K562 (cell line): ENCODE measurements at regions not wholly inside any gene's neighbourhood (a gene's known extent, or its start where the extent isn't known, plus 50 kb on each side); places are given as distances from the start of the nearest gene placed in this dataset.

Experiments used
- ATAC-seq: fragments of 200-7000 bp; cut with Tn5 transposase; 3 replicates; pipeline ENCODE4 v1.9.1; 2020; ENCODE audit warnings: moderate library complexity
- BruUV-seq: library from RNA; stranded (reverse); fragments of 400-500 nt; replicated peaks from 2 replicates; lab custom pipeline; 2021; lab: Mats Ljungman, UMichigan
- CTCF ChIA-PET: fragments of 300-600 bp; formaldehyde crosslinking; extraction: SDS; loops from one replicate; lab custom pipeline; 2021; ENCODE audit warnings: low intra/inter-chr PET ratio; lab: Yijun Ruan, JAX
- POLR2A ChIA-PET: fragments of 300-600, 350-650 bp; sonication (Branson Sonifier 250); formaldehyde crosslinking; extraction: SDS; loops from one replicate; lab custom pipeline; 2021; ENCODE audit warnings: antibody characterized with exemption, inconsistent platforms; lab: Yijun Ruan, JAX
- DNase-seq, 4 experiments: peaks; one replicate each; pipeline versions ENCODE4 v3.0.0 to v3.0.0-alpha.2; 2011 to 2018; ENCODE audit warnings: low spot score in 3 of 4, mixed read lengths in 3 of 4; ENCODE audit errors: extremely low read depth in 1 of 4
- FAIRE-seq: peaks from 2 replicates; lab custom pipeline; 2011; peaks lifted over from hg19 to GRCh38; lab: Jason Lieb, UNC
- H2AFZ ChIP-seq: 2 replicates; pipeline ENCODE4 v1.6.0; 2011; ENCODE audit warnings: low read depth, low read length, control low read depth, inconsistent platforms
- H3K27ac ChIP-seq: fragments of 200-600 bp; 3 replicates; pipeline ENCODE4 v1.8.0; 2011; ENCODE audit warnings: low read depth, mild to moderate bottlenecking, control low read depth, inconsistent platforms, low read length, moderate library complexity, mixed read lengths; ENCODE audit errors: extremely low read depth
- H3K27me3 ChIP-seq, 2 experiments: fragments of 300-600 bp in 1 of 2; 2 replicates in 1 of 2; 3 replicates in 1 of 2; pipeline versions ENCODE4 v1.6.0 to v1.8.0; 2011; ENCODE audit warnings: inconsistent platforms in 2 of 2, low read length in 2 of 2, mild to moderate bottlenecking in 1 of 2, mixed read lengths in 1 of 2, moderate library complexity in 1 of 2; ENCODE audit not compliant: control insufficient read depth in 2 of 2, insufficient read depth in 2 of 2
- H3K36me3 ChIP-seq: fragments of 300-600 bp; 3 replicates; pipeline ENCODE4 v1.8.0; 2011; ENCODE audit warnings: mild to moderate bottlenecking, low read length, inconsistent platforms; ENCODE audit not compliant: control insufficient read depth, insufficient read depth
- H3K4me1 ChIP-seq, 2 experiments: fragments of 200-600 bp in 1 of 2; replicated peaks in 1 of 2; 2 replicates in 1 of 2; 3 replicates in 1 of 2; pipeline versions ENCODE4 v1.5.1 to v1.8.0; 2011; ENCODE audit warnings: inconsistent platforms in 2 of 2, low read length in 2 of 2, mild to moderate bottlenecking in 1 of 2, mixed read lengths in 1 of 2, moderate library complexity in 1 of 2; ENCODE audit not compliant: control insufficient read depth in 2 of 2, insufficient read depth in 2 of 2
- H3K4me2 ChIP-seq: 2 replicates; pipeline ENCODE4 v1.6.1; 2011; ENCODE audit warnings: low read length, control low read depth, inconsistent platforms, mixed read lengths; ENCODE audit not compliant: insufficient read depth
- H3K4me3 ChIP-seq: fragments of 200-600 bp; sonication (generic), shearing (Covaris generic); 2 replicates; pipeline ENCODE4 v1.5.1; 2016; ENCODE audit warnings: control low read depth, inconsistent platforms
- H3K79me2 ChIP-seq: fragments of 200-600 bp; 3 replicates; pipeline ENCODE4 v1.8.0; 2011; ENCODE audit warnings: low read length, inconsistent platforms; ENCODE audit not compliant: control insufficient read depth, insufficient read depth
- H3K9ac ChIP-seq, 2 experiments: 2 replicates each; pipeline versions ENCODE4 v1.6.0 to v1.6.1; 2011; ENCODE audit warnings: low read depth in 2 of 2, low read length in 2 of 2, control low read depth in 1 of 2, inconsistent platforms in 1 of 2, mild to moderate bottlenecking in 1 of 2, mixed read lengths in 1 of 2; ENCODE audit not compliant: insufficient read depth in 1 of 2
- H3K9me1 ChIP-seq: one replicate; pipeline ENCODE4 v1.6.0; 2011; ENCODE audit warnings: inconsistent platforms, mild to moderate bottlenecking, low read length, moderate library complexity; ENCODE audit not compliant: control insufficient read depth, insufficient read depth
- H3K9me3 ChIP-seq: replicated peaks from 2 replicates; pipeline ENCODE4 v1.5.1; 2011; ENCODE audit warnings: low read depth, low read length, inconsistent platforms; ENCODE audit not compliant: control insufficient read depth, insufficient read depth
- H4K20me1 ChIP-seq: replicated peaks from 2 replicates; pipeline ENCODE4 v1.6.1; 2011; ENCODE audit warnings: low read length, inconsistent platforms, mixed read lengths; ENCODE audit not compliant: control insufficient read depth, insufficient read depth
- GABPB2 ChIP-seq: fragments of 250-450 bp; sonication (Bioruptor Pico); conservative IDR thresholded peaks from 2 replicates; pipeline ENCODE4 v1.5.1; 2021; ENCODE audit warnings: mild to moderate bottlenecking
- NCOA4 ChIP-seq: fragments of 450-650 bp; IDR thresholded peaks from 2 replicates; pipeline ENCODE4 v1.6.1; 2018; ENCODE audit warnings: mild to moderate bottlenecking; ENCODE audit not compliant: partially characterized antibody
- NONO ChIP-seq, 2 experiments: fragments of 200-400 bp in 1 of 2; fragments of 450-650 bp in 1 of 2; formaldehyde crosslinking in 1 of 2; IDR thresholded peaks; 2 replicates each; pipeline ENCODE4 v1.6.1; 2017; ENCODE audit warnings: low read depth in 2 of 2, mild to moderate bottlenecking in 2 of 2, moderate library complexity in 2 of 2, low read length in 1 of 2
- SMARCC2 ChIP-seq: fragments of 450-650 bp; IDR thresholded peaks from 2 replicates; pipeline ENCODE4 v1.6.1; 2017; ENCODE audit warnings: antibody characterized with exemption, moderate library complexity, mild to moderate bottlenecking, low read depth
- SREBF2 ChIP-seq: sonication (generic); formaldehyde crosslinking; IDR thresholded peaks from 2 replicates; pipeline ENCODE4 v1.4.0; 2020; ENCODE audit warnings: mild to moderate bottlenecking, missing genetic modification reagents
- ZEB2 ChIP-seq: fragments of 450-650 bp; IDR thresholded peaks from 2 replicates; pipeline ENCODE4 v1.6.1; 2016
- ZNF165 ChIP-seq: fragments of 250-450 bp; sonication (Bioruptor Pico); IDR thresholded peaks from 2 replicates; pipeline ENCODE4 v1.4.0; 2020; ENCODE audit warnings: borderline replicate concordance
- ZNF224 ChIP-seq: sonication (generic); formaldehyde crosslinking; IDR thresholded peaks from 2 replicates; pipeline ENCODE4 v1.8.0; 2022; ENCODE audit warnings: mild to moderate bottlenecking, missing genetic modification reagents
- WGBS: fragments of 100-300 bp; shearing (Covaris generic); methylation state at CpG from one replicate; pipeline ENCODE4 v1.1.6; 2016; ENCODE audit warnings: low coverage, mixed read lengths; ENCODE audit not compliant: insufficient coverage; ENCODE audit errors: missing lambda C conversion rate; 5-methylcytosine and 5-hydroxymethylcytosine counted together
- in situ Hi-C: fragments of 300-500 bp; cut with MboI; formaldehyde crosslinking; loops from 4 replicates; pipeline ENCODE4 v1.15.0; 2018; ENCODE audit warnings: inconsistent platforms, mixed read lengths
- intact Hi-C: fragments of 100-400 bp; cut with micrococcal nuclease; formaldehyde crosslinking; loops from 2 replicates; pipeline ENCODE4 v1.14.2; 2022
- TF ChIP-seq, protein P1 (sequence below): sonication (generic); formaldehyde crosslinking; IDR thresholded peaks from 2 replicates; pipeline ENCODE4 v1.8.1; 2023; ENCODE audit warnings: mild to moderate bottlenecking, missing genetic modification reagents, moderate library complexity

- no TSS peak for BruUV-seq
- no peaks in the 10 kb centered on the region for H3K36me3 ChIP-seq
- no peak overlapping the region for H3K27ac ChIP-seq
- no peaks in the 10 kb centered on the region for H3K9me3 ChIP-seq
- ChIA-PET CTCF (no interaction called here), POLR2A (no interaction called here)
- H3K79me2 ChIP-seq = no peaks in the 10 kb centered on the region
- no peaks in the 10 kb centered on the region for H4K20me1 ChIP-seq
- H3K9me1 ChIP-seq = no peaks in the 10 kb centered on the region
- in situ Hi-C loops = no loop called here
- 0% methylated on average over 3 of the region's 3 CpGs for WGBS
- H3K4me1 ChIP-seq = no peaks in the 10 kb centered on the region
- H2AFZ ChIP-seq = no peak overlapping the region
- peaks cover 0 to 2% of the 10 kb centered on the region in 2 experiments; a peak in 2 of 5 replicates for H3K27me3 ChIP-seq
- TF ChIP-seq NCOA4 = no peak
- TF ChIP-seq ZNF224 (CRISPR knock-in tag) = no peak
- no peak for TF ChIP-seq SMARCC2
- no peak overlapping the region for H3K4me3 ChIP-seq
- no peak for FAIRE-seq
- H3K9ac ChIP-seq = no peak overlapping the region
- no peak for ATAC-seq
- no peak overlapping the region for H3K4me2 ChIP-seq
- no peak for DNase-seq
- intact Hi-C loops = no loop called here
Observed at GRCh38 chr4:151830168-151830567, 69.4 kb upstream of the GATB start.

DNA sequence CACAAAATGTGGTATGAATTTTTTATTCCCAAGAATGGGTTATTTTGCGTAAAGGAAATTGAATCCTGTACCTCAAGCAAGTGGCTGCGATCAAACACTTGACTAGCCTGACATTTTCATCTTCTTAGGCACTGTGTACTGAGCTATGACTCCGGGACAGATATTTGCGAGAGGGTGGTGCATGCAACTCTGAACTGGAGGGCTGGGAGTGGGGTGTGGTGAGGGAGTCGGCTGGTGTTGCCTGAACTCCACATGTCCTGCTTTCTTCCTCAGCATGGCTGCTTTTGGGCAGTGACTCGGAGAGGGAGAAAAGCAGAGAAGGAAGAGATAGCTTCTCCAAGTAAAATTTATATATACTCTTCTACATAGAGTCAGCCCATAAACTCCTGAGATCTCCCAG is 68.5 kb upstream of the GATB start:
- Histone ChIP-seq H4K20me1 (no peaks in the 10 kb centered on the region), H2AFZ (no peak overlapping the region), H3K4me2 (no peak overlapping the region), H3K27me3 (peaks cover 0 to 2% of the 10 kb centered on the region in 2 experiments; a peak in 2 of 5 replicates), H3K9me1 (no peaks in the 10 kb centered on the region)
- no peak for FAIRE-seq
- no peak for ATAC-seq
- TF ChIP-seq NONO (IDR thresholded peaks at IDR 0.05; ENCODE audit: low read depth in 2 of 2, low read length in 1 of 2) (no peak), GABPB2 (CRISPR knock-in tag) (no peak), SREBF2 (no peak), ZNF165 (CRISPR knock-in tag) (no peak), ZEB2 (no peak)
- TF ChIP-seq, protein P1, sequence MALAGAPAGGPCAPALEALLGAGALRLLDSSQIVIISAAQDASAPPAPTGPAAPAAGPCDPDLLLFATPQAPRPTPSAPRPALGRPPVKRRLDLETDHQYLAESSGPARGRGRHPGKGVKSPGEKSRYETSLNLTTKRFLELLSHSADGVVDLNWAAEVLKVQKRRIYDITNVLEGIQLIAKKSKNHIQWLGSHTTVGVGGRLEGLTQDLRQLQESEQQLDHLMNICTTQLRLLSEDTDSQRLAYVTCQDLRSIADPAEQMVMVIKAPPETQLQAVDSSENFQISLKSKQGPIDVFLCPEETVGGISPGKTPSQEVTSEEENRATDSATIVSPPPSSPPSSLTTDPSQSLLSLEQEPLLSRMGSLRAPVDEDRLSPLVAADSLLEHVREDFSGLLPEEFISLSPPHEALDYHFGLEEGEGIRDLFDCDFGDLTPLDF (CRISPR knock-in tag) = no peak
- TF ChIP-seq, all 486 proteins: peak for 0
- ChIA-PET CTCF (no interaction called here), POLR2A (no interaction called here)
- no peak overlapping the region for H3K9ac ChIP-seq
- no peaks in the 10 kb centered on the region for H3K4me1 ChIP-seq
- H3K36me3 ChIP-seq = no peaks in the 10 kb centered on the region
- no peak overlapping the region for H3K4me3 ChIP-seq
- DNase-seq = no peak
- no TSS peak for BruUV-seq
- H3K79me2 ChIP-seq = no peaks in the 10 kb centered on the region
- no peak overlapping the region for H3K27ac ChIP-seq
- H3K9me3 ChIP-seq = no peaks in the 10 kb centered on the region
- in situ Hi-C loops = no loop called here
- intact Hi-C loops = no loop called here
- WGBS = 2% methylated on average over 6 of the region's 6 CpGs
